Memory B cell (primary cell): ENCODE measurements at regions not wholly inside any gene's neighbourhood (a gene's known extent, or its start where the extent isn't known, plus 50 kb on each side); places are given as distances from the start of the nearest gene placed in this dataset.

ENCODE experiments used
- ATAC-seq: fragments of 150-1000 bp; cut with Tn5 transposase; 2 replicates; pipeline ENCODE4 v1.10.0; 2021; ENCODE audit warnings: low read depth, mild to moderate bottlenecking, moderate library complexity
- DNase-seq, 2 donors: peaks; one replicate each; pipeline ENCODE4 v3.0.0; 2022; ENCODE audit warnings: low spot score in 2 of 2
- H3K27ac Mint-ChIP-seq: one replicate; pipeline ENCODE4 v1.8.0; 2022; ENCODE audit warnings: mild to moderate bottlenecking, moderate library complexity, mixed read lengths
- H3K27me3 Mint-ChIP-seq: one replicate; pipeline ENCODE4 v1.8.0; 2022; ENCODE audit warnings: mixed read lengths
- H3K36me3 Mint-ChIP-seq: one replicate; pipeline ENCODE4 v1.8.0; 2022; ENCODE audit warnings: mild to moderate bottlenecking, mixed read lengths
- H3K4me1 Mint-ChIP-seq: one replicate; pipeline ENCODE4 v1.8.0; 2022; ENCODE audit warnings: mixed read lengths
- H3K4me3 Mint-ChIP-seq: one replicate; pipeline ENCODE4 v1.8.0; 2022; ENCODE audit warnings: mild to moderate bottlenecking, moderate library complexity, mixed read lengths
- H3K9me3 Mint-ChIP-seq: one replicate; pipeline ENCODE4 v1.8.0; 2022; ENCODE audit warnings: mixed read lengths

DNA sequence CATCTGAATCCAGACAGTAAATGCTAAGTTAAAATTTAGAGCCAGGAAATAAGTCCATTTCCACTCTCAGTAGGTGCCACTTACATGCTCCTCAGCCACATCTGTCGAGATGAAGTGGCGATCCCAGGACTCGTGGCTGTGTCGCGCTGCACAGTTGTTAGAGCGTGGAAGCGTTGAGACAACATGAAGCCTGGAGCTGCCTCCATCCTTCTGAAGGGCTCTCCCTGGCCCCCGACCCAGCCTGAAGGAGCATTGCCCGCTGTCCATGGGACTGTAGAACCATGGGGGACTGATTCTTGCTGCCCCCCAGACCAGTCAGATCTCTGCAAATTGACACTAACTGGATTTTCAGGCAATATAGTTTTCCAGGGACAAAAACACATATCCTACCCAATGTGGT, 58.9 kb downstream of the IRX1 start:
- Mint-ChIP-seq H3K27ac (no peak overlapping the region), H3K4me3 (no peak overlapping the region), H3K4me1 (no peaks in the 10 kb centered on the region), H3K36me3 (no peaks in the 10 kb centered on the region), H3K9me3 (peaks cover 5% of the 10 kb centered on the region), H3K27me3 (no peaks in the 10 kb centered on the region)
- ATAC-seq (no peak), DNase-seq (no peak)

DNA sequence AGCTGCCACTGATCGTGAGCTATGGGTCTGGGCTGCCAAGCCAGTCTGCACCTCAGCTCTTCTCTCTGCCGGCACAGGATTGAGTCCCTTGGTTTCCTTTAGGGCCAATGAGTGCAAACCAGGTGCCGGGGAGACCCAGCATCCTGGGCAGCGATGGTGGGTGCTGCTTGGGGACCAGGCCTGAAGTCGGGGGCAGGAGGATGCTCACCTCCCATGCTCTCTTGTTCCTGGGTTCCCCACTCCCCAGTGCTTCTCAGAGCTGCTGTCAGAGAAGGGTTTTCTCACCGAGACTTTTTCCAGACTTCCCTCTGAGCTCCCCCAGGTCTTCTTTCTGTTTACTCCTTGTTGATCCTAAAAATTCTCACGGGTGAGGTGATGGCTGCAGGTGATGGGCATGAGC, 61.2 kb downstream of the IRX1 start:
- Mint-ChIP-seq H3K4me3 (no peak overlapping the region), H3K27me3 (no peaks in the 10 kb centered on the region), H3K36me3 (no peaks in the 10 kb centered on the region), H3K27ac (no peak overlapping the region), H3K9me3 (peaks cover 5% of the 10 kb centered on the region), H3K4me1 (no peaks in the 10 kb centered on the region)
- DNase-seq (no peak), ATAC-seq (no peak)

DNA sequence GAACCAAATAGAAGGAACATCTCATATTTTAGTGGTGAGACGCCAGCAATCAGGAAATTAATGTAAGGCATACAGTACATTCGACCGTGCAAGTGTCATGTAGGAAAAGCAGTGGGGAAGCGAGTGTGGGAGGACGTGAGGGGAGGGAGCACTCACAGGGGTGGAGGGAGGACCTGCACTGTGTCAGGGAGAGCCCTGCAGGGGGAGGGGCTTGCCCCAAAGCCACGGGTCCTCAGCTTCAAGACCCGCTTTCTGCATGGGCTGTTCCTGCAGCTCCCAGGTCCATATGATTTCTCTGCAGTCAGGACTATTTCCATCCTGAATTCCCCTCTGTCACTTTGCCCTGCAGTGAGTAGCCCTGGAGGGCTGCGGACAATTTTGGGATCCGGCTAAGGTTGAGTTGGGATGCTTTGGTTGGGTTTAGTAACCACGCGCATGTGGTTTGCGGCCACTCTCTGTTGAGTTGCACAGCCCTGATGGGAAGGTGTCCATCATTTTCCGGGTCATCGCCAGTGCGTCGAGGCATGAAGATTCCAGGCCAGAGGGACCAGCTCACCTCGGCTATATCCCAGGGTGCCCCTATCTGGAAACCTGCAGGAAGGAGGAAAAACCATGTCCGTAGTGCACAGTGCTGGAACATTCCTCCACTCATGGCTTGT, 61.9 kb downstream of the IRX1 start:
- ATAC-seq = no peak
- Mint-ChIP-seq H3K36me3 (no peaks in the 10 kb centered on the region), H3K27ac (no peak overlapping the region), H3K9me3 (peaks cover 5% of the 10 kb centered on the region), H3K27me3 (no peaks in the 10 kb centered on the region), H3K4me1 (no peaks in the 10 kb centered on the region), H3K4me3 (no peak overlapping the region)
- no peak for DNase-seq

DNA sequence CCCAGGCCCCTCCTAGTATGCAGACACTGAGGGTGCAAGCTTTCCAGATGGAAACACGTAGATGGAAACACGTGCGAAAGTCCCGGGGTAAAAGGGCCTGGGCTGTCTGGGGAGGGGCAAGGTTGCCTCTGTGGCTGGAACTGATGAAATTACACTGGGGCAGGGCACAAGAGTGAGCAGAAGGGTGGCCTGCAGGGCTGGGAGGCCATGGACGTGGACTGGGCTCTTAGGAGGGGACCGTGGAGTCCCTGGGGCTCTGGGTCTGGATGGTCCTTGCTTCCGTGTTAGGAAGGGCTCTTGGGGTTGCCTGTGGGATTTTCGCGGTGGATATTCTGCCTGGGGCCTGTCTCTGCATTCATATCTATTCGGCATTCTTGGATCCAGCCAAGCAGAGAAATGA, 63.3 kb downstream of the IRX1 start:
- ATAC-seq = no peak
- Mint-ChIP-seq H3K4me3 (no peak overlapping the region), H3K36me3 (no peaks in the 10 kb centered on the region), H3K27ac (no peak overlapping the region), H3K9me3 (no peaks in the 10 kb centered on the region), H3K27me3 (no peaks in the 10 kb centered on the region), H3K4me1 (no peaks in the 10 kb centered on the region)
- DNase-seq = no peak

DNA sequence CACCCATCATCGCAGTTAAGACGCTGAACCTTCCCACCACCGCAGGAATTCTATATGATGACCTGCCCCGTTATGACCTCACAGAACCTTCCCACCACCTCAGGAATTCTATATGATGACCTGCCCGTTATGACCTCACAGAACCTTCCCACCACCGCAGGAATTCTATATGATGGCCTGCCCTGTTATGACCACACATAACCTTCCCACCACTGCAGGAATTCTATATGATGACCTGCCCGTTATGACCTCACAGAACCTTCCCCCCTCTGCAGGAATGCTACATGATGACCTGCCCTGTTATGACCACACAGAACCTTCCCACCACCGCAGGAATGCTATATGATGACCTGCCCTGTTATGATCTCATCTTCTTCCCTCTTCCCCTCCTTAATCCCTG, 64.3 kb downstream of the IRX1 start:
- DNase-seq = no peak
- Mint-ChIP-seq H3K4me3 (no peak overlapping the region), H3K36me3 (no peaks in the 10 kb centered on the region), H3K27me3 (no peaks in the 10 kb centered on the region), H3K9me3 (no peaks in the 10 kb centered on the region), H3K27ac (no peak overlapping the region), H3K4me1 (no peaks in the 10 kb centered on the region)
- no peak for ATAC-seq

DNA sequence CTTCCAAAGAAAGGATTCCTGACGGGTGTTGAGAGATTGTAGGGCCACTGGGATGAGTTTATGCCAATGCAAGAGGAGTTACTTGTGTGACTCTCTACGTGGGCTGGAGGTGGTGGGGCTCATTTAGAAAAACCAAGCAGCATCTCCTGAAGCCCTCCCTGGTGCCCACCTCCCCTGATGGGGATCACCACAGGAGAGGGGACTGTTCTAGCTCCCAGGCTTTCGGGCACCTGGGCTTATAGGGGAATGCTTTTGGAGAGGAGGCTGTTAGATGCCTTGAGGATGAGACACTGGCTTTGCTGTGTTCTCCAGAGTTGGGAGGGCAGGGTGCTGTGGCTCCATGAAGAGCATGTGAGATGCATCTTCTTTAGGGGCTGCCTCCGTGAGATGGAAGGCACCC, 65.0 kb downstream of the IRX1 start:
- H3K27ac Mint-ChIP-seq = no peak overlapping the region
- no peak overlapping the region for H3K4me3 Mint-ChIP-seq
- ATAC-seq = no peak
- H3K4me1 Mint-ChIP-seq = no peaks in the 10 kb centered on the region
- H3K27me3 Mint-ChIP-seq = no peaks in the 10 kb centered on the region
- no peak for DNase-seq
- H3K9me3 Mint-ChIP-seq = peaks cover 2% of the 10 kb centered on the region
- no peaks in the 10 kb centered on the region for H3K36me3 Mint-ChIP-seq

DNA sequence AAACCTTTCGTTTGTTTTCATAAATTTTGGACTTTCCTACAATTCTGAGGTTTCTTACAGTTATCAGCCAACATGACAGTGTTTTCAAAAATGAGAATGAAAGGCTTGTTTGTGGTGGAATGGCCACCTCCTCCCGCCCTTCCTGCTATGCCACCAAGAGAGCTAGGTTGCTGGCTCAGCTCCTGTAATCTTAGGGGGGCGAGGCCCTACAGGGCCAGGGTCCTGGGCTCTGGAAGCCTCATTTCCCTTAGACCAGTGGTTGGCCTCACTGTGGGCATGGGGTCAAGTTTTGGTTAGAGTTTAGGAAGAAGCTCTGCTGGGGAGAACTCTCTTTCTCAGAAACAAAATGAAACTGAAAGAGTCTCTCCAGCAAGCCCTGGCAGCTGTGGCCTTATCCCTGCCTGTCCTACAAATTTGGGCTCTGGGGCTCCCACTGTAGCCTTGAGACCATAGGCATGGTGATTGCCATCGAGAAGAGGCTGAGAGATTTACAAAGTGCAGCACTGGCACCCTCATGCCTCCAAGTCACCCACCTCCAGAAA, 66.2 kb downstream of the IRX1 start:
- no peaks in the 10 kb centered on the region for H3K36me3 Mint-ChIP-seq
- ATAC-seq = no peak
- no peak for DNase-seq

DNA sequence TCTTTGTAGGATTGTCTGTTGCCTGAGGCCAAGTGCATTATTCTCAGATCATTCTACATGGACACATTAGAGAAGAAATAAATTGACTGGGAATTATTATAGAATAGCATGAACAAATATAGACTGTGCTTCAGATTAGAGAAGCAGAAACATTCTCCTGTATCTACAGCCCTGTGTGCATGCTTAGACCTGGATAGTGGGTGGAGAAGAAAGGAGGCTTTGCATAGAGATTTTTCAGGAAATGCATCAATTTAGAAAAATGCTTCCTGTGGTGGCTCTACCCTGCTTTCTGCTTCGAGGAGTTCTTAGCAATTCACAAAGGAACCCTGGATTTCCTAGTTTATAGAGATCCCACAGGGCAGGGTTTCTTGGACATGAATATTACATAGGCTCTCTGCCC, 66.7 kb downstream of the IRX1 start:
- H3K27ac Mint-ChIP-seq = no peak overlapping the region
- no peaks in the 10 kb centered on the region for H3K36me3 Mint-ChIP-seq
- ATAC-seq (no peak), DNase-seq (no peak)
- peaks cover 5% of the 10 kb centered on the region for H3K9me3 Mint-ChIP-seq
- H3K4me1 Mint-ChIP-seq = no peaks in the 10 kb centered on the region
- no peaks in the 10 kb centered on the region for H3K27me3 Mint-ChIP-seq
- no peak overlapping the region for H3K4me3 Mint-ChIP-seq

More for the DNA sequence above, 66.2 kb downstream of the IRX1 start:
- peaks cover 5% of the 10 kb centered on the region for H3K9me3 Mint-ChIP-seq
- H3K4me1 Mint-ChIP-seq = no peaks in the 10 kb centered on the region
- H3K27me3 Mint-ChIP-seq = no peaks in the 10 kb centered on the region
- H3K27ac Mint-ChIP-seq = no peak overlapping the region
- no peak overlapping the region for H3K4me3 Mint-ChIP-seq

DNA sequence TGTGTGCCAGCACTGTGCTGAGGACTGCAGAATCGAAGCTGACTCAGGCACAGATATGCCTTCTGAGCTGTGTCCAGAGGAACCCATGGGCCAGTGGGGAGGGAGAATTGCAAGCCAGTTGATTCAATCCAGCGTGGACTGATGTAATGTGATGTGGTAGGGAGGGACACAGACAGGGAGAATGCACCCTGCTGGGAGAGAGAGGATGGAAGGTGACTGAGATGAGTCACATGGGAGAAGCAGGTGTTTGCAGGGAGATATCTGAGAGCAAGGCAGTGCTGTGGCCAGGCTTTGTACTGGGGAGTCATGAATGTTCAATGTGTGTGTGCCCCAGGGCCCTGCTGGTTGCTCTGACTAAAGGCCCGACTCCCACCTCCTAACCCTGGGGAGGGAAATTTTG, 75.7 kb downstream of the IRX1 start:
- DNase-seq (no peak), ATAC-seq (no peak)
- Mint-ChIP-seq H3K4me3 (no peak overlapping the region), H3K4me1 (no peaks in the 10 kb centered on the region), H3K36me3 (no peaks in the 10 kb centered on the region), H3K27ac (no peak overlapping the region), H3K9me3 (peaks cover 5% of the 10 kb centered on the region), H3K27me3 (peaks cover 1% of the 10 kb centered on the region)

DNA sequence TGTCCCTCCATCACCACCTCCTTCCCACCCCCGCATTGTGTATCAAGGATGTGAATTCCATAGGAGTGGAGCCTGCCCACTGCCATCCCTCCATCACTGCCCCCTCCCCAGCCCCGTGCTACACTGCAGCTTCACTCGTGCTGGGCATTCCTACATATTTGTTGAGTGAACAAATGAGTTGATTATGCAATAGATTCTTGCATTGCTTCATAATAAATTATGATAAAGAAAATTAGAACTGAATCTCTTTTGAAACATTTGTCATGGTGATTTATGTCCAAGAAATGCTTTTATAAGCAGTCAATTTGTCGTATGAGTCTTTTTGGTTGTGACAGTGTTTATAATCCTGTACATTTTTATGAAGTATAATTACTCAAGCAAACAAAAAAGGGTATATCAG, 83.2 kb downstream of the IRX1 start:
- DNase-seq (no peak), ATAC-seq (no peak)
- no peak overlapping the region for H3K4me3 Mint-ChIP-seq
- H3K27me3 Mint-ChIP-seq = no peaks in the 10 kb centered on the region
- peaks cover 4% of the 10 kb centered on the region for H3K9me3 Mint-ChIP-seq
- H3K27ac Mint-ChIP-seq = no peak overlapping the region
- H3K4me1 Mint-ChIP-seq = no peaks in the 10 kb centered on the region
- H3K36me3 Mint-ChIP-seq = no peaks in the 10 kb centered on the region

DNA sequence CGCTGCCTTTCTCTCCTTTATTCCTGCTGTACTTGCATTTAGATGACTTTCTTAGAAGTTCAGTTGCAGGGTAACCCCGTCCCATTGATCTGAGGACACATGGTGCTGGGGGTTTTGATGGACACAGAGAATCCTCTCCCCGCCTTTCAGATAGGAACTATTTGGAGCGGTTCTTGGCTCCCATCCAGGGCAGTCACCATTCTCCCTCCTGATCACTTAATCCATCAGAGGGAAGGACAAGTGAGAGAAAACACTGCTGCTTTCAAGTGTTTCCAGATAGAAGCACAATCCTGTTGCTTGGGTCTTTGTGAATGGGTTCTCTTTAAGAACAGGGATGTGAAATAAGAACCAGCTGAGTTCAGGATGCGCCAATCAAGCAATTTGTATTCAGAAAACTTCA, 85.2 kb downstream of the IRX1 start:
- DNase-seq (no peak), ATAC-seq (no peak)
- H3K36me3 Mint-ChIP-seq = no peaks in the 10 kb centered on the region

DNA sequence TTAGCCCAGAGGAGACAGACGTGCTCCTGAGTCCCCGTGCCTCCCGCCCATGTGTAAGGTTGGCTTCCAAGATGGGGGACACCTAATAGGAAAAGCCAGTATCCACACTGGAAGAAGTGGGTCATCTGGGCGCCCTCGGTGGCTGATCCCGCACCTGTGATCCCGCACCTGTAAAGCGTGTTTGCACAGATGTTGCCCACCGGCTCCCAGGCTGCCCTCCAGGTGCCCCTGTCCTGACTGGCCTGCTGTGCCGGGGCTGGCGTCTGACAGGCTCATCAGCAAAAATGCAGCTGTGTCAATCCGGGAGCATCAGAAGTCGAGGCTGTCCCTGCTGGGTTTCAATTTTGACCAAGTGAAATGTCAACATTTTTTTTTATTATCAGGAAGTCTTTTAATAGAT, 88.5 kb downstream of the IRX1 start:
- DNase-seq (no peak), ATAC-seq (no peak)
- no peak overlapping the region for H3K27ac Mint-ChIP-seq
- H3K9me3 Mint-ChIP-seq = peaks cover 5% of the 10 kb centered on the region
- H3K36me3 Mint-ChIP-seq = no peaks in the 10 kb centered on the region
- H3K4me3 Mint-ChIP-seq = no peak overlapping the region
- no peaks in the 10 kb centered on the region for H3K27me3 Mint-ChIP-seq
- H3K4me1 Mint-ChIP-seq = no peaks in the 10 kb centered on the region

More for the DNA sequence above, 85.2 kb downstream of the IRX1 start:
- Mint-ChIP-seq H3K4me1 (no peaks in the 10 kb centered on the region), H3K27ac (no peak overlapping the region), H3K9me3 (peaks cover 3% of the 10 kb centered on the region), H3K4me3 (no peak overlapping the region), H3K27me3 (no peaks in the 10 kb centered on the region)

DNA sequence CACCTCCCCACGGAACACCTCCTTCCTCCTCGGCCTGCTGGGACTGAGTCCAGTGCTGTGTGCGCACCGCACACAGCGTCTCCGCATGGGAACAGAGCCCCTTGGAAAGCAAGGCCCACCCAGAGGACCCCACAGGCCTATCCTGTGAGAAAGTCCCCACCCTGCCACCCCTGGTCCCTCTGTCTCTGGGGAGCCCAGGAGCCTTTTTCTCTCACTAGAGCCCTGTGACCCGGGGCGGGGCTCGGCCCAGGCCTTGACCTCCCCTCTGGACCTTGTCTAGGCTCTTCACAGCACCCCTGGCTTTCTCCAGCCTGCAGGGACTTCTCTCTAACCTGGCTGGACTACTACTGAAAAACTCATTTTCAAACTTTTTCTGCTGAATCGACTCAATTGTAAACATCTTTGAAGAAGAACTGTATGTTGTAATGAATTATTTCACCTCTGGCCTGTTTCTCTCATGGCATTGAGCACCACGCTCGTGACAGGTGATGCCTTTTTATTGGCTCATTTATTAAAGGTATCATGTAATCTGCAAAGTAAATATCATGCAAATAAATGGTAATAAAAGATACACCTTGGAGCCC, 89.2 kb downstream of the IRX1 start:
- Mint-ChIP-seq H3K36me3 (no peaks in the 10 kb centered on the region), H3K27ac (no peak overlapping the region), H3K4me3 (no peak overlapping the region), H3K4me1 (no peaks in the 10 kb centered on the region), H3K27me3 (no peaks in the 10 kb centered on the region), H3K9me3 (peaks cover 4% of the 10 kb centered on the region)
- ATAC-seq = no peak
- no peak for DNase-seq

DNA sequence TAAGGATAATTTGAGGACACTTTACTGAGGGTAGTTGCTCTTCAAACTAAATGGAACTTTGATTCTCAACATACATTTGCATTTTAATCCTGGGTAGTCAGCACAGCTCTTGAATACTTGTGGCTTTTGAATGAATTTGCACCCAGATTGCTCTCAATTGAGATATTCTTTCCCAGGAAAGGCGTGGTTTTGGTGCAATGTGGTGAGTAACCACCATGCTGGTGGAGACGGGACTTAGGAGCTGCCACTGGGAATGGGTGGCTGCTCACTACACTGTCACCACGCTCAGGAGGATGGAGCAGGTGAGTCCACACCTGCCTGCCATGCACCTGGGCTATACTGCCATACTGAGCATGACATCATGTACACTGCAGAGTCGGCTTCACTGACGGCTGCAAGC, 99.2 kb downstream of the IRX1 start:
- Mint-ChIP-seq H3K4me3 (no peak overlapping the region), H3K27me3 (no peaks in the 10 kb centered on the region), H3K9me3 (peaks cover 3% of the 10 kb centered on the region), H3K27ac (no peak overlapping the region), H3K36me3 (no peaks in the 10 kb centered on the region), H3K4me1 (no peaks in the 10 kb centered on the region)
- ATAC-seq = no peak
- DNase-seq = no peak

DNA sequence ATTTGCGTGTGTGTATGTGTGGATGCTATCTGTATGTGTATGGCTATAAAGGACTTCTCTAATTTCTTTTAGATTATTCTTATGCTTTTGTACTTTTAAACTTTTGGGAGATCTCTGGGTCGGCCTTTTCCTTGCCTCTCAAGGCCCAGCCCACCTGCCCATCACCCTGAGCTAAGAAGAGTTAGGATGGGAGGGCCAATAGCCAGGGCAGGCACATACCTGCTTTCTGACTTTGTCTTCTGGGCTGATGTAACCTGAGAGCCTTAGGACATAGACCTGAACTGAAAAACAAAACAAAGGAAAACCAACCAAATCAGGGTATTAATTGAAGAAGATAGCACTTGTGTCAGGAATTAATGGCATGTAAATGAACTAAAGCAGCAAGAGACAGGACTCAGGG, 100.2 kb downstream of the IRX1 start:
- H3K4me1 Mint-ChIP-seq = no peaks in the 10 kb centered on the region
- no peaks in the 10 kb centered on the region for H3K27me3 Mint-ChIP-seq
- DNase-seq (no peak), ATAC-seq (no peak)
- peaks cover 6% of the 10 kb centered on the region for H3K9me3 Mint-ChIP-seq
- no peaks in the 10 kb centered on the region for H3K36me3 Mint-ChIP-seq
- no peak overlapping the region for H3K27ac Mint-ChIP-seq
- H3K4me3 Mint-ChIP-seq = no peak overlapping the region
